ENCODE measurements at regions not wholly inside any gene's neighbourhood (a gene's known extent, or its start where the extent isn't known, plus 50 kb on each side); places are given as distances from the start of the nearest gene placed in this dataset.

DNA sequence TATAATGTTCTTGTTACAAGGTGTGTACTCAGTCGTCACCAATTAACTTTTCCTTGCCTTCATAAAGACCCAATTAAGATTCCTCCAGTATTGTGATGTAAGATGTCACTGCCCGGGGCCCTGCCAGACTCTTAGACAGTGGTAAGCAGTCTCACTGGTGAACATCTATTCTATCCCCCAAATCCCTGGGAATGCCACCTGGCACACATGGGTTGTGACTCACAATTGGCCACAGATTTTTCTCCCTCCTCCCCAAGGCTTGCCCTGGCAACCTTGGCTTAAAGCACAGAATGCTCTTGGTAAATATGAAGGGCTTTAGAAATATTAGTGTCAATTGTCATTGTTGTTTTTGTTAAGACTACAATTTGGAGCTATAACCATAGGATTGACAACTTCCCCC is 287.9 kb downstream of the ETAA1 start:
- H3K36me3 ChIP-seq (ENCODE audit: control insufficient read depth in 2 of 2, extremely low read depth in 1 of 2, insufficient read depth in 2 of 2, low read length in 2 of 2) = no peaks in the 10 kb centered on the region
- intact Hi-C loops (cut with micrococcal nuclease) = no loop called here
- POLR2A ChIA-PET = no interaction called here
- H3K4me1 ChIP-seq (ENCODE audit: control insufficient read depth, extremely low read depth, insufficient read depth, low read length) = no peaks in the 10 kb centered on the region
- no peaks in the 10 kb centered on the region for H3K9me1 ChIP-seq (replicated peaks; ENCODE audit: control insufficient read depth, extremely low read depth, insufficient read depth, low read length)
- no peaks in the 10 kb centered on the region for H4K20me1 ChIP-seq (replicated peaks; ENCODE audit: control insufficient read depth, extremely low read depth, insufficient read depth, low read length)
- H3K4me3 ChIP-seq (replicated peaks in 1 of 3; ENCODE audit: insufficient read depth in 1 of 3, low read depth in 1 of 3, low read length in 3 of 3) = no peak overlapping the region
- H3K79me2 ChIP-seq (ENCODE audit: control insufficient read depth, insufficient read depth, low read length) = no peaks in the 10 kb centered on the region
- no TSS peak for BruUV-seq (replicated peaks)
- no peak overlapping the region for H3K4me2 ChIP-seq (ENCODE audit: insufficient read depth, low read length)
- dilution Hi-C loops (cut with MboI; ENCODE audit: extremely low pct_ligation_motif_present, low sequenced_read_pairs) = no loop called here
- no peaks in the 10 kb centered on the region for H3K9me3 ChIP-seq (replicated peaks; ENCODE audit: control insufficient read depth, insufficient read depth, low read length)
- FAIRE-seq (no peak), DNase-seq (ENCODE audit: low read depth, low spot score) (no peak)
- H2AFZ ChIP-seq (ENCODE audit: low read depth, low read length) = no peak overlapping the region
- CTCF ChIA-PET = interaction anchor here (1.6 kb wide), 1 partner anchor 8 kb away, joined by 3 read pairs; no protein-coding TSS in a partner anchor
- TF ChIP-seq MYC (IDR thresholded peaks at IDR 0.05; ENCODE audit: low read depth, low read length) (no peak), POLR2A (IDR thresholded peaks at IDR 0.05; ENCODE audit: low read depth, low read length) (no peak), GATA2 (IDR thresholded peaks at IDR 0.05; ENCODE audit: insufficient read depth, insufficient read length, low read depth, low read length) (no peak), FOS (IDR thresholded peaks at IDR 0.05; ENCODE audit: borderline replicate concordance, insufficient read depth, low read length) (no peak), JUN (IDR thresholded peaks at IDR 0.05; ENCODE audit: borderline replicate concordance, insufficient read depth, insufficient read length, low read depth) (no peak), EZH2 (IDR thresholded peaks at IDR 0.05; ENCODE audit: borderline replicate concordance, low read depth, low read length, severe bottlenecking) (no peak), POLR2AphosphoS5 (IDR thresholded peaks at IDR 0.05; ENCODE audit: insufficient read depth, low read depth, low read length) (no peak)
- TF ChIP-seq, protein P1, sequence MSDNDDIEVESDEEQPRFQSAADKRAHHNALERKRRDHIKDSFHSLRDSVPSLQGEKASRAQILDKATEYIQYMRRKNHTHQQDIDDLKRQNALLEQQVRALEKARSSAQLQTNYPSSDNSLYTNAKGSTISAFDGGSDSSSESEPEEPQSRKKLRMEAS (IDR thresholded peaks at IDR 0.05; ENCODE audit: insufficient read depth, insufficient read length) = no peak
- TF ChIP-seq, protein P2, sequence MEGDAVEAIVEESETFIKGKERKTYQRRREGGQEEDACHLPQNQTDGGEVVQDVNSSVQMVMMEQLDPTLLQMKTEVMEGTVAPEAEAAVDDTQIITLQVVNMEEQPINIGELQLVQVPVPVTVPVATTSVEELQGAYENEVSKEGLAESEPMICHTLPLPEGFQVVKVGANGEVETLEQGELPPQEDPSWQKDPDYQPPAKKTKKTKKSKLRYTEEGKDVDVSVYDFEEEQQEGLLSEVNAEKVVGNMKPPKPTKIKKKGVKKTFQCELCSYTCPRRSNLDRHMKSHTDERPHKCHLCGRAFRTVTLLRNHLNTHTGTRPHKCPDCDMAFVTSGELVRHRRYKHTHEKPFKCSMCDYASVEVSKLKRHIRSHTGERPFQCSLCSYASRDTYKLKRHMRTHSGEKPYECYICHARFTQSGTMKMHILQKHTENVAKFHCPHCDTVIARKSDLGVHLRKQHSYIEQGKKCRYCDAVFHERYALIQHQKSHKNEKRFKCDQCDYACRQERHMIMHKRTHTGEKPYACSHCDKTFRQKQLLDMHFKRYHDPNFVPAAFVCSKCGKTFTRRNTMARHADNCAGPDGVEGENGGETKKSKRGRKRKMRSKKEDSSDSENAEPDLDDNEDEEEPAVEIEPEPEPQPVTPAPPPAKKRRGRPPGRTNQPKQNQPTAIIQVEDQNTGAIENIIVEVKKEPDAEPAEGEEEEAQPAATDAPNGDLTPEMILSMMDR (IDR thresholded peaks at IDR 0.05; ENCODE audit: extremely low read depth in 1 of 2, insufficient read depth in 1 of 2, low read depth in 1 of 2, low read length in 2 of 2) = no peak
- H3K27me3 ChIP-seq (ENCODE audit: control insufficient read depth in 2 of 2, insufficient read depth in 2 of 2, low read length in 2 of 2) = no peaks in the 10 kb centered on the region
- H3K9ac ChIP-seq (replicated peaks; ENCODE audit: extremely low read depth, insufficient read depth, low read length) = no peak overlapping the region
- no peak overlapping the region for H3K27ac ChIP-seq (ENCODE audit: insufficient read depth, low read depth, low read length)
